ENCODE measurements at regions not wholly inside any gene's neighbourhood (a gene's known extent, or its start where the extent isn't known, plus 50 kb on each side); places are given as distances from the start of the nearest gene placed in this dataset.

DNA sequence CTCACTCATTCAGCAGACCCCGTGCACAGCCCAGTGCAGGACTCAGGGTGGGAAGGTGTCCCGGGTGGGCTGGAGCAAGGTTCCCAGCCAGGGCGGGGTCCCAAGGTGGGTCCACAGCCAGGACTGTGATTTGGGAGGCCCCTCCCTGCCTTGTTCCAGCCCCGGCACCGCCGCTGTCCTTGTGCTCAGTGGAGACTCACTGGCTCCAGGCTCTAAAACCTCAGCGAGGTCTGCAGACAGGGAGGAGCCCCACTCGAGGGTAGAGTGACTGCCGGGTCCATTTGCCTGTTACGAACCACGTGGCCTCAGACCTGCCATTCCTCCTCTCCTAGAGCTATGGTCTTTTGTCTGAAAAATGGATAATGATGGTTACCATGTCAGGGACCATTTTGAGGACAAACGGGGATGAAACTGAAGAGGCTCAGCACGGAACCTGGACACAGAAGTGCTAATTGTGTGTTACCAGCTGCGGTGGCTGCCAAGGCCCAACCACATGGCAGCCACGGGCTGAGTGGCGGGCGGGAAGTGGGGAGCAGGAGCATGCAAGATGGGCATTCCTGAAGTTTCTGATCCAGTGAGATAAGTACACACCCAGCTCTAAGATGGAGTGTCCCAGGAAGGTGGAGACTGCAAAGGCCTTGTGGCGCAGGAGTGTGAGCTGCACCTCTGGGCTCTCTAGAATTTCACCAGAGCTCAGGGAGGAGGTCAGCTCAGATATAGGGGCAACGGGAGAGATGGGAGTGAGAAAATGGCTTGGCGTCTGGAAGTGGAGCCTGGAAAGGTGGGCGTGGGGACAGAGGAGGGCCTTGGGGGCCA, 317.6 kb downstream of the SEC14L1 start:
- no peak for DNase-seq (ENCODE audit: low read depth in 3 of 3)

DNA sequence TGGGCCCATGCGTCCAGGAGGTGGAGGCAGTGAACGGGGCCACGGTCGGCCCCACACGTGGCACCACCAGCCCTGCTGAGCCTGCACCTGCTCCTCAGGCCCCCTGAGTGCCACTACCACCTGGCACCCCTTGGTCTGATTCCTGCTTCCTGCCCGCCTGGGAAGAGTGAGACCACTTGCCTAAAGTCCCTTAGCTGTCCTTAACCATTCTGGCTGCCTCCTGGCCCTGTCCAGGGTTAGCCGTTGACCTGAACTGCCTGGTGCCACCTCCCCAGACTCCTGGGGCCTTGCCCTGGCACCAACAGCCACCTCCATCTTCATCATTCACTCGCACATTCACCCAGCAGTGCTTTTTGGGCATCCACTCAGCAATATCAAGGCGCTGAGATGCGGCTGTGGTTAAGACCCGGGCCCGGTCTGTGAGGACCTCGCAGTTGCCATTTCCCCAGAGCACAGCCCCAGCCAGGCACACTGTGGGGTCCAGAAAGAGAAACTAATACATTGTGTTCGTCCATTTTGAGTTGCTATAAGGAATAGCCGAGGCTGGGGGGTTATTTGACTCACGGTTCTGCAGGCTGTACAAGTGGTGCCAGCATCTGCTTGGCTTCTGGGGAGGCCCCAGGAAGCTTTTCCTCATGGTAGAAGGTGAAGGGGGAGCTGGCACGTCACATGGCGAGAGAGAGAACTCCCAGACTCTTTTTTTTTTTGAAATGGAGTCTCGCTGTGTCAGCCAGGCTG, 318.4 kb downstream of the SEC14L1 start:
- DNase-seq (ENCODE audit: low read depth in 3 of 3) = no peak

- DNase-seq (ENCODE audit: low read depth in 3 of 3) = no peak
Observed at GRCh38 chr17:77460514-77461046, 319.8 kb downstream of the SEC14L1 start.

- DNase-seq (ENCODE audit: low read depth in 3 of 3) = no peak
Observed at GRCh38 chr17:77461277-77462057, 320.7 kb downstream of the SEC14L1 start.

GRCh38 chr17:77462090-77462489, 321.3 kb downstream of the SEC14L1 start:
- DNase-seq (ENCODE audit: low read depth in 3 of 3) = no peak

- DNase-seq (ENCODE audit: low read depth in 3 of 3) = no peak
Observed at GRCh38 chr17:77462553-77463497, 322.1 kb downstream of the SEC14L1 start.

DNA sequence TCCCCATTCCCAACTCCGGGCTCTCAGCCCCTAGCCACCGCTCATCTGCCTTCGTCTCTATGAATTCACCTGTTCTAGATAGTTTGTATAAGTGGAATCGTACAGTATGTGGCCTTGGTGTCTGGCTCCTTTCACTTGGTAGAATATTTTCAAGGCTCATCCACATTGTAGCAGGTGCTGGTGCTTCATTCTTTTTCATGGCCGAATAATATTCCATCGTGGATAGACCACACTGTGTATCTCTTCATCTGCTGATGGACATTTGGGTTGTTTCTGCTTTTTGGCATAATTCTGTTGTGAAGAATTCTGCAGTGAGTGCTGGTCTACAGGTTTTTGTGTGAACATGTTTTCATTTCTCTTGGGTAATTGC, 324.2 kb downstream of the SEC14L1 start:
- DNase-seq (ENCODE audit: low read depth in 3 of 3) = no peak

GRCh38 chr17:77465358-77466041, 324.7 kb downstream of the SEC14L1 start:
- DNase-seq (ENCODE audit: low read depth in 3 of 3) = peak in 2 of 3 donors; percentile 70 to 77

DNA sequence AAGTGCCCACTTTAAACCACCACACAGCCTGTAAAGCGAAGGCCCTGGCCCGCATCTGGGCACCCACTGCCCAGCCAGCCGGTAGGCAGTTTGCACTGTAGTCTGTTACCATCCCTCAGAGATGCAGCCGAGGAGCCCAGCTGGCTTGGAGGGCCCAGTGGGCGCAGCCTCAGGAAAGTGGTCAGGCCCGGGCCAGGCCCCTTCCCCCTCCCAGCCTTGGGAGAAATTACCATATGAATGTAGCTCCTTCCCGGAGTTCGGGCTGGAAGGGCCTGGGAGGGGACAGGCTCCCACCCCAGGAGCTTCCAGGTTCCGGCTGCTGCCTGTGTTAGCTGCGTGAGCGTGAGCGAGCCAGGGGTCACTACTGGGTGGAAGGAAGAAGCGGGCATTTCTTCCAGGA, 325.4 kb downstream of the SEC14L1 start:
- no peak for DNase-seq (ENCODE audit: low read depth in 3 of 3)

DNA sequence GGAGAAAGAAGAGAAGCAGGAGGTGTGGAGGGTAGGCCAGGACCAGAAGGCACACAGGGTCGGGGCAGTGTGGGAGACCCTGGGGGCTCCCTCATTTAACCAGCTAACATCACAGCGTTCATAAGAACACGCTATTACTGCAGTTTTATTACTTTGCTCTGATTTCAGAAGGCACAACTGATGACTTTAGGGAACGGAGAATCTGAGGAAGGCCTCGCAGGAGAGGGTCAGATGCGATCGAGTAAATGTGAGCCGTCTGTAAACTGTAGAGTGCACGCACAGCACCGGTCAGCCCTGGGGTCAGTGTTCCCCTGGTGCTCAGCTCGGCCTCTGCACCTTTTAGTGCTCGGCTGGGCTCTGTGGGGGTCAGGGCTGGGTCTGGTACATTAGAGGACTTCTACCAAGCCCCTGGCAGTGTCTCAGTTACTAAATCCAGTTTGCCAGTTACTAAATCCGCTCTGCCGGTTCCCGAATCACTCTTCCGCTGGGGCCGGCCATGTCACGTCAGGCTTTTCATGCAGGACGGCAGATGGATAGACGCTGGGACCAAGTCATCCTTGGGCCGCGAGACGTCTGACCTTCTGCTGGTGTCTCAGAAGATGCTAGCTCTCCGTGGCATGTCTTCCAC, 325.9 kb downstream of the SEC14L1 start:
- DNase-seq (ENCODE audit: low read depth in 3 of 3) = no peak

DNA sequence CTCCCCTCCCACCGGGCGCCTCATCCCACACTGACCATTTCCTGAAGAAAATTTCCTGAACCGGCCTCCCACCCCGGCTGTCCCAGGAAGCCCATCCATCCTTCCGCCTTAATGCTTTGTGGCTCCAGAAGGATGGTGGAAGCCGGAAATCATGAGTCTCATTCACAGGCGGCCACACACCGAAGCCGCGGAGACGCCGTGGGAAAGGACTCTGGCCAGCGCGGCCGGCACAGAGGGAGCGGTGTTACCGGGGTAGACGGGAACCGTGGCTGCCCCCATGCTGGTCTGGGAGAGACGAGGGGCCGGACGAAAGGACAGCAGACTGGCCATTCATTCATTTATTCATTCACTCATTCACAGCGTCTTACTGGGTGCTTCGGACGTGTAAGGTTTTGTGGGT, 326.8 kb downstream of the SEC14L1 start:
- no peak for DNase-seq (ENCODE audit: low read depth in 3 of 3)

DNA sequence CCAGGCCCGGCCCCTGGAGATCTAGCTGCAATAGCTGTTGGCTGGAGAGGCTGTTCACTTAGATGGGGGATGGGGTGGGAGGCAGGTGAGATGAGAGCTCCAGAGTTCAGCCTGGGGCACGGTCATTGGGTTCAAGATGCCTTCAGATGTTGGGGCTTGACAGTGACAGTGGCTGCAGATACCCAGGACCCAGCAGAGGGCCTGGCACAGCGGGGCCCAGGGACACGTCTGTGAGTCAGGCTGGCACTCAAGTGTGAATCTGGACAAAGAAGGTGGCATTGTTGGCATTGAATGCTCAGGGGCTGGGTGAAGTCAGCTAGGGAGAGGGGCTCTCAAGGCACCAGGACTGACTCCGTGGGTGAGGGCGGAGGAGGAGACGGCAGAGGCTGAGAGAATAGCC, 328.1 kb downstream of the SEC14L1 start:
- DNase-seq (ENCODE audit: low read depth in 3 of 3) = no peak

- no peak for DNase-seq (ENCODE audit: low read depth in 3 of 3)
Observed at GRCh38 chr17:77470330-77470786, 329.6 kb downstream of the SEC14L1 start.

DNA sequence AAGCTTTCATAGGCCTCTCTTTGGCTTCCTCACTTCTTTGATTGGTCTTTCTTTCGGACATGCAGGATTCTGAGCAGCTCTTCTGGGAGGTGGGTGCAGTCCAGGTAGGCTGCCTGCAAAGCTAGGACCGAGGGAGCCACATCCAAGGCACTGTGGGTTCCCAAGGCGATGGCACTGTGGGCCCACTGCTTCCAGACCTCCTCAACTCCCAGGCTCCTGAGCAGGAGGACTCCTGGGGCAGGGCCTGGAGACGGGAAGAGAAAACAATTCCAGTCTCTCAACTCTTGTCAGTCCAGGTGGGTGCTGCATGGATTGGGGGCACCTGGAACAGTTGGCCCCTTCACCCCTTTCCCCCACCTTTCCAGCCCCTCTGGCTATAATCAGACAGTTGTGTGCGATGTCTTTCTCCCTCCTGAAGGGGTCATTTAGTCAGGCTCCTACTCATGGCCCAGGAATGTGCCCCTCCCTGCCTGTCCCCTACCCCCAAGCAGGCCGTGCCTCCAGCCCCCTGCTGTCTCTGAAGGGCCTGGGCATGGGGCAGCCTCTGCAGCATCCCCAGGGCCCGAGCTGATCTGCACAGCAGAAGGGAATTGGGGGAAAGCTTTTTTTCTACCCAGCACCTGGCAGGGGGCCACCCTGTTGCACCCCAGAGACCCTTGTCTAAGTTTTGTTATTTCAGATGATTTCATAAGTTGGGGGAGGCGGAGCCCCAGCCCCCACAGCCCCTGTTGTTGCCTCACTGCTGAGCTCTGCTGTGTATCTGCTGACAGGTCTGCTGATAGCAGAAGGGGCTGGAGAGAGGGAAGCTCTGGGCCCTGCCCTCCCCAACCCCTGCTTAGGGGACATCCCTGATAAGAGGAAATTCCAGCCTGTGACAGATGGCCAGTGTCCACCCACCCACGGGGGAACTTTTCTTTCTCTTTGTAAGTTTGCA, 330.3 kb downstream of the SEC14L1 start:
- DNase-seq (ENCODE audit: low read depth in 3 of 3) = no peak

- DNase-seq (ENCODE audit: low read depth in 3 of 3) = no peak
Observed at GRCh38 chr17:77471984-77472461, 331.3 kb downstream of the SEC14L1 start.

GRCh38 chr17:77472468-77473310, 331.9 kb downstream of the SEC14L1 start:
- DNase-seq (ENCODE audit: low read depth in 3 of 3) = no peak

DNA sequence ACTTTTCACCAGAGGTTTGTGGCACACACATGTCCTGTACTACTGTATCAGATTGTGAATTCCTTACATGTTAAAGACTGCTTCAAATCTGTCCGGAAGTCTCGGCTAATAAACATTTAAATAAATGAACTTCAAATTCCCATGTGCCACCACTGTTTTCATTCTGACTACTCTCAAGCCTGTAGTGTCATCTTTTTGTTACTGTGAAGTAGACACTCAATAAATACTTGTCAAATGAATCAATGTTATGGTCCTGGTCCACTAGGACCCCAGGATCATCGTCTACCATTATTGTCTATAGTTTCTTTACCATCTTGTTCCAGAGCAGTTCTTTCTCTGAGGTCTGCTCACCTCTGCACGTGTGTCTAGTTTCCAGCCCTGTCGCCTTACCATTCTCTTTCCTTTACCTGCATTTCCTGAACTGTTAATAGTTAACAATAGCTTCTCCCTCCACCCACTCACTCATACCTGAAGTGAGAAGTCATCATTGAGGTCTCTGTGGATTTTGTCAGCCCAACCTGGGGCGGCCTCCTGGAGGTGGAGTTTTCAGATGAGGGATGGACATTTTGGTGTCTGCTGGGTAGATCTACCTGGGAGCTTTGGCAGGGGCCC, 333.0 kb downstream of the SEC14L1 start:
- DNase-seq (ENCODE audit: low read depth in 3 of 3) = no peak

Measured in stimulated activated CD4-positive, alpha-beta T cell treated with anti-CD3 and anti-CD28 coated beads, TNF-alpha, amount 100 ng/mL, for 48 hours (primary cell).